HepG2 (cell line): ENCODE measurements at regions not wholly inside any gene's neighbourhood (a gene's known extent, or its start where the extent isn't known, plus 50 kb on each side); places are given as distances from the start of the nearest gene placed in this dataset.

ENCODE experiments used
- ATAC-seq: fragments of 200-7000 bp; cut with Tn5 transposase; 3 replicates; pipeline ENCODE4 v1.9.1; 2020; ENCODE audit warnings: mild to moderate bottlenecking, moderate library complexity
- BruUV-seq: library from RNA; stranded (reverse); fragments of 400-500 nt; replicated peaks from 2 replicates; lab custom pipeline; 2021; lab: Mats Ljungman, UMichigan
- CTCF ChIA-PET: fragments of 300-600 bp; formaldehyde crosslinking; extraction: SDS; loops from one replicate; lab custom pipeline; 2021; ENCODE audit warnings: low total read pairs, inconsistent platforms, low intra/inter-chr PET ratio; lab: Yijun Ruan, JAX
- POLR2A ChIA-PET: fragments of 350-600 bp; sonication (Branson Sonifier 250); formaldehyde crosslinking; loops from one replicate; lab custom pipeline; 2020; ENCODE audit warnings: antibody characterized with exemption, inconsistent platforms; lab: Yijun Ruan, JAX
- DNase-seq: peaks from one replicate; pipeline ENCODE4 v3.0.0-alpha.2; 2015; ENCODE audit warnings: low spot score
- FAIRE-seq: peaks from 3 replicates; lab custom pipeline; 2011; peaks lifted over from hg19 to GRCh38; lab: Jason Lieb, UNC
- H2AFZ ChIP-seq: one replicate; pipeline ENCODE4 v1.6.1; 2011; ENCODE audit warnings: low read length, inconsistent platforms
- H3K27ac ChIP-seq: fragments of 300-600 bp; 3 replicates; pipeline ENCODE4 v1.8.0; 2011; ENCODE audit warnings: mixed run types, mild to moderate bottlenecking, mixed read lengths, low read length, inconsistent platforms; ENCODE audit not compliant: insufficient read depth; ENCODE audit errors: extremely low read length
- H3K27me3 ChIP-seq, 2 experiments: fragments of 200-600 bp in 1 of 2; 2 replicates in 1 of 2; 3 replicates in 1 of 2; pipeline versions ENCODE4 v1.6.0 to v1.8.0; 2011; ENCODE audit warnings: low read length in 2 of 2, mild to moderate bottlenecking in 2 of 2, moderate library complexity in 2 of 2, inconsistent platforms in 1 of 2; ENCODE audit not compliant: insufficient read depth in 2 of 2, control insufficient read depth in 1 of 2
- H3K36me3 ChIP-seq, 2 experiments: fragments of 200-600 bp in 1 of 2; replicated peaks in 1 of 2; 2 replicates in 1 of 2; 3 replicates in 1 of 2; pipeline versions ENCODE4 v1.5.1 to v1.8.0; 2011; ENCODE audit warnings: low read length in 2 of 2, inconsistent platforms in 1 of 2; ENCODE audit not compliant: insufficient read depth in 2 of 2, control insufficient read depth in 1 of 2
- H3K4me1 ChIP-seq: 2 replicates; pipeline ENCODE4 v1.5.1; 2012; ENCODE audit warnings: low read length, inconsistent platforms; ENCODE audit not compliant: insufficient read depth
- H3K4me2 ChIP-seq: 2 replicates; pipeline ENCODE4 v1.6.0; 2011; ENCODE audit warnings: low read depth, low read length, inconsistent platforms
- H3K4me3 ChIP-seq, 3 experiments: fragments of 200-600 bp in 1 of 3; sonication (generic), shearing (Covaris generic) in 1 of 3; replicated peaks in 1 of 3; 2 replicates each; pipeline ENCODE4 v1.5.1; 2011 to 2016; ENCODE audit warnings: low read length in 3 of 3, inconsistent platforms in 2 of 3, low read depth in 2 of 3, mild to moderate bottlenecking in 2 of 3, control low read depth in 1 of 3, mixed read lengths in 1 of 3; ENCODE audit not compliant: insufficient read depth in 1 of 3
- H3K79me2 ChIP-seq: one replicate; pipeline ENCODE4 v1.6.1; 2011; ENCODE audit warnings: low read length, inconsistent platforms; ENCODE audit not compliant: insufficient read depth
- H3K9ac ChIP-seq: 2 replicates; pipeline ENCODE4 v1.6.0; 2011; ENCODE audit warnings: mild to moderate bottlenecking, low read depth, low read length, inconsistent platforms; ENCODE audit not compliant: insufficient read depth
- H3K9me3 ChIP-seq: 2 replicates; pipeline ENCODE4 v1.5.1; 2012; ENCODE audit warnings: mild to moderate bottlenecking, low read length
- H4K20me1 ChIP-seq: 2 replicates; pipeline ENCODE4 v1.6.0; 2011; ENCODE audit warnings: inconsistent platforms, mild to moderate bottlenecking, low read length, moderate library complexity; ENCODE audit not compliant: insufficient read depth
- FOXO4 ChIP-seq: sonication (generic); formaldehyde crosslinking; conservative IDR thresholded peaks from 2 replicates; pipeline ENCODE4 v1.8.1; 2023; ENCODE audit warnings: missing genetic modification reagents
- GTF3A ChIP-seq: sonication (generic); formaldehyde crosslinking; conservative IDR thresholded peaks from 2 replicates; pipeline ENCODE4 v1.4.0; 2020; ENCODE audit warnings: mild to moderate bottlenecking, missing genetic modification reagents
- NBN ChIP-seq: fragments of 450-650 bp; conservative IDR thresholded peaks from 2 replicates; pipeline ENCODE4 v1.6.1; 2017
- RAD51 ChIP-seq: fragments of 450-650 bp; IDR thresholded peaks from 2 replicates; pipeline ENCODE4 v1.6.1; 2016; ENCODE audit warnings: borderline replicate concordance
- WGBS: methylation state at CpG from one replicate; pipeline ENCODE4 v1.1.6; 2017; ENCODE audit warnings: low lambda C conversion rate; 5-methylcytosine and 5-hydroxymethylcytosine counted together
- in situ Hi-C: cut with HindIII; loops from 2 replicates; pipeline ENCODE4 v1.10.0; 2017; ENCODE audit warnings: low pct_unique_long_range_greater_than_20kb; ENCODE audit not compliant: extremely low pct_ligation_motif_present
- intact Hi-C: fragments of 100-400 bp; cut with micrococcal nuclease; formaldehyde crosslinking; loops from one replicate; pipeline ENCODE4 v1.10.0; 2022; ENCODE audit not compliant: unreplicated experiment
- TF ChIP-seq, protein P1 (sequence below): sonication (generic); formaldehyde crosslinking; IDR thresholded peaks from 2 replicates; pipeline ENCODE4 v1.5.0; 2020; ENCODE audit warnings: missing genetic modification reagents
- TF ChIP-seq, protein P2 (sequence below), 2 experiments: sonication (generic) in 1 of 2; formaldehyde crosslinking in 1 of 2; IDR thresholded peaks; 2 replicates each; pipeline versions ENCODE4 v1.5.1 to v1.6.1; 2011 to 2020; ENCODE audit warnings: borderline replicate concordance in 1 of 2, low read depth in 1 of 2, low read length in 1 of 2, mild to moderate bottlenecking in 1 of 2, missing genetic modification reagents in 1 of 2, moderate library complexity in 1 of 2

DNA sequence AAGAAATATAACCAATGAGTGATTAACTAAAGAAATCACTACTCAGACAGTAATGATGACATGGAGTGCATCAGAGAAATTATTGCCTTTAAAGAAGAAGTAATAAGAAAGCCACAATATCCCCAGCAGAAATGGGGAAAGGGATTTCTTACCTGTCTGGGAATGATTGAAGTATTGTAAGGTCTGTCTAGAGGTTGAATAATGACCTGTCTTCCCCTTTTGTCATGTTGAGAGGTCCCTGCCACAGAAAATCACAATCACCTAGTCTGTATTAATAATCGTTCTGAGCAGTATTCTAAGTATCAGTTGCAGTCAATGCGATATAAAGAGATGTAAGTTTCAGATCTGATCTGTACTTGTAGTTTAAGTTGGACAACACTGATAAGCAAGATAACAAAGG, 349.1 kb upstream of the TPK1 start:
- ATAC-seq = no peak
- Histone ChIP-seq H3K4me3 (no peak overlapping the region), H3K4me2 (no peak overlapping the region), H2AFZ (no peak overlapping the region), H3K79me2 (no peaks in the 10 kb centered on the region)
- POLR2A ChIA-PET = no interaction called here
- TF ChIP-seq, protein P1, sequence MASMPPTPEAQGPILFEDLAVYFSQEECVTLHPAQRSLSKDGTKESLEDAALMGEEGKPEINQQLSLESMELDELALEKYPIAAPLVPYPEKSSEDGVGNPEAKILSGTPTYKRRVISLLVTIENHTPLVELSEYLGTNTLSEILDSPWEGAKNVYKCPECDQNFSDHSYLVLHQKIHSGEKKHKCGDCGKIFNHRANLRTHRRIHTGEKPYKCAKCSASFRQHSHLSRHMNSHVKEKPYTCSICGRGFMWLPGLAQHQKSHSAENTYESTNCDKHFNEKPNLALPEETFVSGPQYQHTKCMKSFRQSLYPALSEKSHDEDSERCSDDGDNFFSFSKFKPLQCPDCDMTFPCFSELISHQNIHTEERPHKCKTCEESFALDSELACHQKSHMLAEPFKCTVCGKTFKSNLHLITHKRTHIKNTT = no peak
- no peak for TF ChIP-seq GTF3A (CRISPR knock-in tag)
- TF ChIP-seq, all 625 proteins: peak for 0
- Histone ChIP-seq H4K20me1 (no peaks in the 10 kb centered on the region), H3K27ac (no peak overlapping the region), H3K36me3 (no peaks in the 10 kb centered on the region), H3K9me3 (peaks cover 84% of the 10 kb centered on the region), H3K27me3 (no peaks in the 10 kb centered on the region), H3K4me1 (no peaks in the 10 kb centered on the region), H3K9ac (no peak overlapping the region)
- FAIRE-seq (no peak), DNase-seq (no peak)
- CTCF ChIA-PET = no interaction called here
- WGBS = 0% methylated on average over 2 of the region's 2 CpGs
- in situ Hi-C loops = no loop called here
- intact Hi-C loops = no loop called here
- BruUV-seq = no TSS peak

DNA sequence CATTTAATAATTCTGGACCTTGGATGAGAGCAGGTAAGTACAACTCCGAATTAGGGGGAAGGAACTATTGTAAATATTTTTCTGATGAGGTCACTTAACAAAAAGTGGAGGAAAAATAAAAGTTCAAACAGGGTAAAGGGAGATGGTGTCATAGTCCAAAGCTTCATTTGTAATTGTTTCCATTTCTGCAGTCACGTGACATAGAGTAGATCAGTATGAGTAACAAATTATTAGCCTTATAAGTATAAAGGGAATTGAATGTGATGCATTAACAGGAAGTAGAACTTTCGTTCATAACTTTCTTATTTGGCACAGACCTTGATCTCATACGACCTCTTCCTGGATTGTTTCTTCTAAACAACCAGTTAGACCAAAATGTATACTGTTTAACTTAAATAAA, 347.2 kb upstream of the TPK1 start:
- no peak overlapping the region for H2AFZ ChIP-seq
- TF ChIP-seq RAD51 (peak; percentile 64; the same call in 1 of the 2 replicates), NBN (no peak), FOXO4 (CRISPR knock-in tag) (no peak)
- TF ChIP-seq, protein P2, sequence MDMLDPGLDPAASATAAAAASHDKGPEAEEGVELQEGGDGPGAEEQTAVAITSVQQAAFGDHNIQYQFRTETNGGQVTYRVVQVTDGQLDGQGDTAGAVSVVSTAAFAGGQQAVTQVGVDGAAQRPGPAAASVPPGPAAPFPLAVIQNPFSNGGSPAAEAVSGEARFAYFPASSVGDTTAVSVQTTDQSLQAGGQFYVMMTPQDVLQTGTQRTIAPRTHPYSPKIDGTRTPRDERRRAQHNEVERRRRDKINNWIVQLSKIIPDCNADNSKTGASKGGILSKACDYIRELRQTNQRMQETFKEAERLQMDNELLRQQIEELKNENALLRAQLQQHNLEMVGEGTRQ (IDR thresholded peaks at IDR 0.05; ENCODE audit: low read depth, low read length) = peak; percentile 39; the same call in 1 of the 2 replicates
- TF ChIP-seq, protein P2 (CRISPR knock-in tag; IDR thresholded peaks at IDR 0.05; ENCODE audit: borderline replicate concordance) = no peak
- intact Hi-C loops = no loop called here

More for the DNA sequence above, 347.2 kb upstream of the TPK1 start:
- WGBS = 0% methylated on average over 4 of the region's 4 CpGs
- in situ Hi-C loops = no loop called here
- Histone ChIP-seq H3K9me3 (peaks cover 84% of the 10 kb centered on the region), H3K27ac (no peak overlapping the region), H3K9ac (no peak overlapping the region), H3K4me3 (no peak overlapping the region), H3K36me3 (no peaks in the 10 kb centered on the region), H3K4me1 (no peaks in the 10 kb centered on the region), H3K4me2 (no peak overlapping the region), H3K27me3 (no peaks in the 10 kb centered on the region), H3K79me2 (no peaks in the 10 kb centered on the region), H4K20me1 (no peaks in the 10 kb centered on the region)
- FAIRE-seq = no peak
- ChIA-PET CTCF (no interaction called here), POLR2A (no interaction called here)
- DNase-seq = no peak
- ATAC-seq = no peak
- BruUV-seq = no TSS peak
